Heart left ventricle (tissue), 13 donors: ENCODE measurements at regions not wholly inside any gene's neighbourhood (a gene's known extent, or its start where the extent isn't known, plus 50 kb on each side); places are given as distances from the start of the nearest gene placed in this dataset.

Source experiments
- CTCF ChIP-seq, 12 donors: fragments of 200-600 bp; sonication (generic) in 4 of 12; IDR thresholded peaks; one replicate each; pipeline versions ENCODE4 v1.5.0 to v1.8.0; 2018 to 2022; ENCODE audit warnings: antibody characterized with exemption in 12 of 12, mild to moderate bottlenecking in 5 of 12
- POLR2A ChIP-seq, 2 donors: fragments of 450-650 bp; IDR thresholded peaks; one replicate each; pipeline ENCODE4 v1.6.1; 2017; ENCODE audit warnings: antibody characterized with exemption in 2 of 2, mild to moderate bottlenecking in 2 of 2, moderate library complexity in 2 of 2
- donor health status: ischemic (EF 13 %, LVEDD 7.1; RV severe dilation, severe dysfunction).
- donor health status: DM: no; HTN: yes; CAD: no.
- donor health status: DM: no; HTN: no; CAD: no.
- donor health status: ischemic (EF 25% LVEDD 6.9; RV normal size, moderate dysfunction).
- donor health status: ischemic (EF 25% LVEDD 5.7; RV mildly dilated, moderate dysfunction).
- donor health status: ischemic (EF 35%, LVEDD 5.7; RV mildly dilated, moderate dysfunction).
- donor health status: nonischemic (EF 11% LVEDD 7.7; RV severe dilation, severe dysfunction).
- donor health status: DM: yes; HTN: yes; CAD: no.
- donor health status: PGD.
- donor health status: ischemic (EF 29% LVEDD 5.4; RV normal size, mild dysfunction).
- donor health status: nonischemic (EF 23%, LVEDD 6.1; RV moderate dilation, normal function).

GRCh38 chr13:33757713-33758112 lies 60.2 kb upstream of the RFC3 start:
- TF ChIP-seq CTCF (IDR thresholded peaks at IDR 0.05) (no peak), POLR2A (IDR thresholded peaks at IDR 0.05) (no peak)
